DND-41 (cell line): ENCODE measurements at regions not wholly inside any gene's neighbourhood (a gene's known extent, or its start where the extent isn't known, plus 50 kb on each side); places are given as distances from the start of the nearest gene placed in this dataset.

Source experiments
- CTCF ChIP-seq: IDR thresholded peaks from 2 replicates; pipeline ENCODE4 v1.5.1; 2012; ENCODE audit warnings: borderline replicate concordance, low read length, moderate library complexity, mild to moderate bottlenecking; ENCODE audit not compliant: poor library complexity, severe bottlenecking; ENCODE audit errors: extremely low read depth
- EZH2 ChIP-seq: IDR thresholded peaks from 3 replicates; pipeline ENCODE4 v1.6.1; 2012; ENCODE audit warnings: borderline replicate concordance, low read depth, mild to moderate bottlenecking, moderate library complexity, low read length, inconsistent platforms; ENCODE audit not compliant: severe bottlenecking

GRCh38 chr2:239738159-239738558 lies 287.0 kb downstream of the NDUFA10 start:
- no peak for TF ChIP-seq CTCF
- TF ChIP-seq EZH2: no peak
